Astrocyte of the cerebellum (primary cell): ENCODE measurements at regions not wholly inside any gene's neighbourhood (a gene's known extent, or its start where the extent isn't known, plus 50 kb on each side); places are given as distances from the start of the nearest gene placed in this dataset.
"Not testable (repeated sequence)": the region's sequence is repeated elsewhere in the genome, so short reads cannot be mapped to it uniquely, and the experiment has no call there.

ENCODE experiments used
- DNase-seq: peaks from one replicate; pipeline ENCODE4 v3.0.0-alpha.2; 2011; ENCODE audit warnings: low read depth
- H3K4me3 ChIP-seq: 2 replicates; pipeline ENCODE4 v1.5.1; 2011; ENCODE audit warnings: mild to moderate bottlenecking, low read depth, low read length, moderate library complexity
- in situ Hi-C: cut with HindIII; loops from 2 replicates; pipeline ENCODE4 v1.10.0; 2017; ENCODE audit warnings: low sequenced_read_pairs
- TF ChIP-seq, protein P1 (sequence below): IDR thresholded peaks from 2 replicates; pipeline ENCODE4 v1.5.1; 2012; ENCODE audit warnings: low read length, low read depth, moderate library complexity, mild to moderate bottlenecking; ENCODE audit errors: missing control alignments

DNA sequence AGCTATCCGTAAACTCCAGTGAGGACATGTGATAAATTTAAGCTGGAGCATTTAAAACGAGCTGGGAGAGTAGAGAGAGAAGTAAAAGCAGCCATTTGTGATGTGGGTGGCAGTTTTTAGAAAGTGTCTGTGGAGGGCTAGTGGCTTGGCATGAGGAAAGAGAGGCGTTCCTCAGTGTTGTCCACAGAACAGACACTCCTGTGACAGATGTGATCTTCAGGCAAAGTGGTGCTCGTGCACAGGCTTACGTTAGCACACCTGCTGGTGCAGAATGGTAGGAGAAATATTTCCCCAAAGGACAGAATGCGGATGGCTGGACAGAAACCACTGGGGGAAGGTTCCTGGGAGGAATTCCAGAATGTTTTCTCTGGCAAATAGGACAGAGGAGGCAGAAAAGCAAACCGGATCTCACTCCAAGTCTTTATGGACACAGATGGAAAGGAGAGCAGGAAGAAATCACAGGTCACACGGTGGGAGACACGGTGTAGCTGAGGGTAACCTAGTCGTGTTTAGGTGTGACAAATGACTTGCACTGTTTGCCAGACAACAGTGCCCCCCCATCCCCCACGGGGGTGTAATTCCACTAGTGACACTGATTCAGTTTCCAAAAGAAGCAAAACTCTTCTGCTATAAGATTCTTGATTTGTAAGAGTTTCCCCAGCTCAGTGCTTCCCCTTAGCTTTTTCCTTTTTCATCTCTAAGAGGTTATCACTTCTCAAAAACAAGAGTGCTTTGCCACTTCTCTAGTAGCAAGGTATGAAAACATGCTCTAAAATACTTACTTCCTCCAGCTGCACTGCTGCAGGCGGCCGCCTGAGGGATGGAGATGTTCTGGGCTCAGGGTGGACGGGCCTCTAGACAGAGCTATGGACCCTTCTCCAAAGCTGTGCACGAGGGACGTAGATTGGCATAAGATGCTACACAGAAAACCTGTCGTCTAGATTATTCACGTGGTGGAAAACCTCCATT is 293.2 kb downstream of the QKI start:
- TF ChIP-seq, protein P1, sequence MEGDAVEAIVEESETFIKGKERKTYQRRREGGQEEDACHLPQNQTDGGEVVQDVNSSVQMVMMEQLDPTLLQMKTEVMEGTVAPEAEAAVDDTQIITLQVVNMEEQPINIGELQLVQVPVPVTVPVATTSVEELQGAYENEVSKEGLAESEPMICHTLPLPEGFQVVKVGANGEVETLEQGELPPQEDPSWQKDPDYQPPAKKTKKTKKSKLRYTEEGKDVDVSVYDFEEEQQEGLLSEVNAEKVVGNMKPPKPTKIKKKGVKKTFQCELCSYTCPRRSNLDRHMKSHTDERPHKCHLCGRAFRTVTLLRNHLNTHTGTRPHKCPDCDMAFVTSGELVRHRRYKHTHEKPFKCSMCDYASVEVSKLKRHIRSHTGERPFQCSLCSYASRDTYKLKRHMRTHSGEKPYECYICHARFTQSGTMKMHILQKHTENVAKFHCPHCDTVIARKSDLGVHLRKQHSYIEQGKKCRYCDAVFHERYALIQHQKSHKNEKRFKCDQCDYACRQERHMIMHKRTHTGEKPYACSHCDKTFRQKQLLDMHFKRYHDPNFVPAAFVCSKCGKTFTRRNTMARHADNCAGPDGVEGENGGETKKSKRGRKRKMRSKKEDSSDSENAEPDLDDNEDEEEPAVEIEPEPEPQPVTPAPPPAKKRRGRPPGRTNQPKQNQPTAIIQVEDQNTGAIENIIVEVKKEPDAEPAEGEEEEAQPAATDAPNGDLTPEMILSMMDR, result no peak
- no peak overlapping the region for H3K4me3 ChIP-seq
- in situ Hi-C loops, result loop anchor here (5.0 kb wide), 1 partner anchor 100 kb away; no protein-coding TSS in a partner anchor
- DNase-seq, result no peak

GRCh38 chr6:163706500-163707087 is 292.1 kb downstream of the QKI start:
- in situ Hi-C loops, result loop anchor here (5.0 kb wide), 1 partner anchor 99 kb away; no protein-coding TSS in a partner anchor
- no peak for DNase-seq
- TF ChIP-seq, protein P1, result no peak

DNA sequence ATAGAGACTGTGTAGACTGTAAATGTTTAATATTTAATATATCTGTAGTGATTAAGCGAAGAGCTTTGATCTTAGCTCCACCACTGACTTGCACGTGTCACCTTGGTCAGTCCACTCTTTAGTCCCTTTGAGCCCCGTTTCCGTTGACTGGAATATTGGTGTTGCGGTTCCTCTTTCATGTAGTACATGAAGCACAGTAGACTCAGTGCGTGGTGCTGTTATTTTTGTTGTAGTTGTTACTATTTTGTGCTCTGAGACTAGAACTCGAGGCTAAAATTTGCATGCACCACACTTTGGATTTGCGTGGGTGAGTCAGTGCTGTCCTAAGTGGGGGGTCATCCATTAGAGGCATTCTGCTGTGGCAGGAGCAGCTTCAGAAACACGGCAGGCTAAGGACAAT is 291.4 kb downstream of the QKI start:
- in situ Hi-C loops, result loop anchor here (5.0 kb wide), 1 partner anchor 99 kb away; no protein-coding TSS in a partner anchor
- no peak for DNase-seq

More at GRCh38 chr6:163706500-163707087, 292.1 kb downstream of the QKI start:
- H3K4me3 ChIP-seq, result no peak overlapping the region

DNA sequence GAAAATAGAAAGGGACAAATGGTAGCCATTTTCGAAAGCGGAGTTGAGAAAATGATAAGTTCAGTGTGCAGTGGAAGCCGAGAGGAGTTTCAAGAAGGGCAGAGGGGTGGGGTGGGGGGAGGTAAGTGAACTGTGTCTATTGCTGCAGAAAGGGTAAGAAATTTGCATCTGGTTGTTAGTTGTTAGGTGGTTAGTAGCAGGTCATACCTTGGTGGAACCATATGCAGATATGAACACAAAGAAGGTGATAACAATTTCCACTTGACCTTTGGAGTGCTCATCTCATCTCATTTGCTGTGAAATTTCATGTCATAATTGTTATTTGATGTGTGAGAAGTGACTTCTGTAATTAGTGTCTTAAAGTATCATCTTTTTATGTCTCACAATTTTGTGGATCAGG is 288.2 kb downstream of the QKI start:
- in situ Hi-C loops, result no loop called here
- TF ChIP-seq, protein P1, result no peak
- H3K4me3 ChIP-seq, result no peak overlapping the region

More for the DNA sequence above, 291.4 kb downstream of the QKI start:
- TF ChIP-seq, protein P1, result no peak
- H3K4me3 ChIP-seq, result no peak overlapping the region

DNA sequence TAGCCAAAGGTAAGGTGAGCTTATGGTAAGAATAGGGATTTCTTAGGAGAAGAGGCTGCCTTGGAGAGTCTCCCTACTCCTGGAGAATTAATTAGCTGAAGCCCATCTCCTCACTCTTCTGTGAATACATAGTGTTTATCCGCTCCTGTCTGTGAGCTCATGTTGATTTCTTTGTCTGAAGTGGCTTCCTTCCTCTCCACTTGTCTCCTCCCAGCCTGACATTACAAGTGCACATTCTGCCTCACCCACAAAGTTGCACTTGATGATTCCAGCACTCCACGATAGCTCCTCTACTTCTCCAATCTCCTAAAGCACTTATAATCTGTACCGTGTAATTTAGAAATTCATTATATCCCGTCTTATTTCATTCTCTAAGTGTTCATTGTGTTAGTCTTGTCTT is 287.2 kb downstream of the QKI start:
- TF ChIP-seq, protein P1, result no peak
- no peak for DNase-seq
- no peak overlapping the region for H3K4me3 ChIP-seq
- in situ Hi-C loops, result no loop called here

More for the DNA sequence above, 288.2 kb downstream of the QKI start:
- DNase-seq, result no peak

DNA sequence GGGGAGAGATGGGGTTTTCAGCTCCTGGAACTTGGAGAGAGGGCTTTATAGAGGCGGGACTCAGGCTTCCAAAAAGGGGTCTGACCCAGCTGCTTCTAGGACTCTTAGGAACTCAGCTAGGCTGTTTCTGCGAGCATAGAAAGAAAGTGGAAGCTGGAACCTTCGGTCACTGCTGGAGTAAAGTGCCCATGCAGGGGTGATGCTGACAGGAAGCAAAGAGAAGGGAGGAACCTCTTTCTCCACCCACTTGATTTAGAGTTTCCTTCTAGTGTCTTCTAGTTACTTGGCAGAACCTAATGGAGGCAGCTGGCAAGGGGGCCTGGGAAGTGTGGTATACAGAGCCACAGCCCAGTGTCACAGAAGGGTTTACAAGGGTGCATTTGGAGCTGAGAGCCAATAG is 283.6 kb downstream of the QKI start:
- H3K4me3 ChIP-seq, result no peak overlapping the region
- in situ Hi-C loops, result no loop called here
- TF ChIP-seq, protein P1, result no peak
- no peak for DNase-seq

GRCh38 chr6:163696311-163696710 is 281.8 kb downstream of the QKI start:
- H3K4me3 ChIP-seq, in situ Hi-C loops, DNase-seq: not testable (repeated sequence)
